K562 (cell line): ENCODE measurements at regions not wholly inside any gene's neighbourhood (a gene's known extent, or its start where the extent isn't known, plus 50 kb on each side); places are given as distances from the start of the nearest gene placed in this dataset.
A peak's percentile ranks its signal among the peaks of the same experiment; 100 is the strongest.

Experiments used
- ARHGAP35 ChIP-seq: fragments of 450-650 bp; IDR thresholded peaks from 2 replicates; pipeline ENCODE4 v1.6.1; 2018; ENCODE audit not compliant: partially characterized antibody
- ATF1 ChIP-seq, 2 experiments: fragments of 450-650 bp in 1 of 2; IDR thresholded peaks; 2 replicates each; pipeline ENCODE4 v1.6.1; 2016; ENCODE audit warnings: missing compliant biosample characterization in 1 of 2, missing genetic modification characterization in 1 of 2
- BHLHE40 ChIP-seq: IDR thresholded peaks from 2 replicates; pipeline ENCODE4 v1.6.1; 2011; ENCODE audit warnings: low read length, improper control_type of control experiment
- DPF2 ChIP-seq: fragments of 450-650 bp; IDR thresholded peaks from 2 replicates; pipeline ENCODE4 v1.6.1; 2016
- JUND ChIP-seq, 2 experiments: IDR thresholded peaks; 2 replicates in 1 of 2; 3 replicates in 1 of 2; pipeline ENCODE4 v1.6.1; 2011; ENCODE audit warnings: borderline replicate concordance in 2 of 2, low read depth in 2 of 2, low read length in 2 of 2, improper control_type of control experiment in 1 of 2, missing biosample characterization in 1 of 2, missing genetic modification characterization in 1 of 2, missing genetic modification reagents in 1 of 2
- KDM2B ChIP-seq: fragments of 250-450 bp; sonication (Bioruptor Pico); IDR thresholded peaks from 2 replicates; pipeline ENCODE4 v1.8.0; 2021; ENCODE audit warnings: mild to moderate bottlenecking, moderate library complexity
- LEF1 ChIP-seq: fragments of 450-650 bp; IDR thresholded peaks from 2 replicates; pipeline ENCODE4 v1.6.1; 2016; ENCODE audit warnings: mild to moderate bottlenecking
- RAD21 ChIP-seq, 2 experiments: fragments of 250-450 bp in 1 of 2; fragments of 450-650 bp in 1 of 2; sonication (Bioruptor Pico) in 1 of 2; formaldehyde crosslinking in 1 of 2; IDR thresholded peaks in 1 of 2; conservative IDR thresholded peaks in 1 of 2; 2 replicates each; pipeline versions ENCODE4 v1.4.0 to v1.8.0; 2020 to 2022; ENCODE audit warnings: mild to moderate bottlenecking in 2 of 2, moderate library complexity in 1 of 2
- RB1 ChIP-seq: fragments of 450-650 bp; IDR thresholded peaks from 2 replicates; pipeline ENCODE4 v1.6.1; 2017; ENCODE audit warnings: low read depth, mild to moderate bottlenecking
- SMC3 ChIP-seq: conservative IDR thresholded peaks from 2 replicates; pipeline ENCODE4 v1.6.1; 2011; ENCODE audit warnings: low read depth, low read length, improper control_type of control experiment; ENCODE audit not compliant: insufficient read depth
- ZNF239 ChIP-seq: fragments of 250-450 bp; sonication (Bioruptor Pico); IDR thresholded peaks from 2 replicates; pipeline ENCODE4 v1.4.0; 2020; ENCODE audit warnings: mild to moderate bottlenecking
- ZNF445 ChIP-seq: fragments of 250-450 bp; sonication (Bioruptor Pico); IDR thresholded peaks from 2 replicates; pipeline ENCODE4 v1.4.0; 2020; ENCODE audit warnings: low read depth, mild to moderate bottlenecking, moderate library complexity
- TF ChIP-seq, protein P1 (sequence below), 2 experiments: fragments of 450-650 bp; formaldehyde crosslinking in 1 of 2; IDR thresholded peaks; 2 replicates each; pipeline versions ENCODE4 v1.4.0 to v1.6.1; 2014 to 2020; ENCODE audit warnings: mild to moderate bottlenecking in 2 of 2, borderline replicate concordance in 1 of 2, low read depth in 1 of 2
- TF ChIP-seq, protein P2 (sequence below): fragments of 450-650 bp; IDR thresholded peaks from 2 replicates; pipeline ENCODE4 v1.7.1; 2018; ENCODE audit warnings: mild to moderate bottlenecking, low read depth; ENCODE audit not compliant: partially characterized antibody
- TF ChIP-seq, protein P3 (sequence below): sonication (generic); formaldehyde crosslinking; IDR thresholded peaks from 2 replicates; pipeline ENCODE4 v1.8.1; 2023; ENCODE audit warnings: mild to moderate bottlenecking, missing genetic modification reagents

DNA sequence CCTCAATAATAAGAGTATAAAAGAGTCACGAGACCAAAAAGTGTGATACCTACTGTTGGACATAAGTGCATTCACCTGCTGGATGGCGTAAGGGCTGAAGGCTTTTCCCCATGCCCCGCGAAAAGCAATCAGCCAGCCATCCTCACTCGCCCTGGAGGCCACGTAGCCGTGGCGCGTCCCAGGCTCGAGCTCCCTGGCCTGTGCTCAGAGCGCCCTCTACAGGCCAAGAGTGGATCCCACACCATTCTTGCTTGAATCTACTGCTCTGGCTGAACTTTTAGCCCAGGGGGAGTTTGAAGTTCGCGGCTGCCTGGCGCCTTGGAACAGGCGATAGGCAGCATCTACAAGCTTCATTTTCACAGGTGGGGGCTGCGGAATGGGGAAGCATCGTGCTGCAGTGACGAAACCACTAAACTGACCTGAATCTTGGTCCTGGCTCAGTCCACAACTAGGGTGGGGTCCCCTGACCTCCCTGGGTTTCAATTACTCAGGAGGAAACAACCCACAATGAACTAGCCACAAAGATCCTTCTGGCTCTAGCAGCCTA is 70.3 kb upstream of the SERBP1 start (continued):
- TF ChIP-seq, protein P1, sequence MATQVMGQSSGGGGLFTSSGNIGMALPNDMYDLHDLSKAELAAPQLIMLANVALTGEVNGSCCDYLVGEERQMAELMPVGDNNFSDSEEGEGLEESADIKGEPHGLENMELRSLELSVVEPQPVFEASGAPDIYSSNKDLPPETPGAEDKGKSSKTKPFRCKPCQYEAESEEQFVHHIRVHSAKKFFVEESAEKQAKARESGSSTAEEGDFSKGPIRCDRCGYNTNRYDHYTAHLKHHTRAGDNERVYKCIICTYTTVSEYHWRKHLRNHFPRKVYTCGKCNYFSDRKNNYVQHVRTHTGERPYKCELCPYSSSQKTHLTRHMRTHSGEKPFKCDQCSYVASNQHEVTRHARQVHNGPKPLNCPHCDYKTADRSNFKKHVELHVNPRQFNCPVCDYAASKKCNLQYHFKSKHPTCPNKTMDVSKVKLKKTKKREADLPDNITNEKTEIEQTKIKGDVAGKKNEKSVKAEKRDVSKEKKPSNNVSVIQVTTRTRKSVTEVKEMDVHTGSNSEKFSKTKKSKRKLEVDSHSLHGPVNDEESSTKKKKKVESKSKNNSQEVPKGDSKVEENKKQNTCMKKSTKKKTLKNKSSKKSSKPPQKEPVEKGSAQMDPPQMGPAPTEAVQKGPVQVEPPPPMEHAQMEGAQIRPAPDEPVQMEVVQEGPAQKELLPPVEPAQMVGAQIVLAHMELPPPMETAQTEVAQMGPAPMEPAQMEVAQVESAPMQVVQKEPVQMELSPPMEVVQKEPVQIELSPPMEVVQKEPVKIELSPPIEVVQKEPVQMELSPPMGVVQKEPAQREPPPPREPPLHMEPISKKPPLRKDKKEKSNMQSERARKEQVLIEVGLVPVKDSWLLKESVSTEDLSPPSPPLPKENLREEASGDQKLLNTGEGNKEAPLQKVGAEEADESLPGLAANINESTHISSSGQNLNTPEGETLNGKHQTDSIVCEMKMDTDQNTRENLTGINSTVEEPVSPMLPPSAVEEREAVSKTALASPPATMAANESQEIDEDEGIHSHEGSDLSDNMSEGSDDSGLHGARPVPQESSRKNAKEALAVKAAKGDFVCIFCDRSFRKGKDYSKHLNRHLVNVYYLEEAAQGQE (IDR thresholded peaks at IDR 0.05; ENCODE audit: borderline replicate concordance): peak; percentile 89
- TF ChIP-seq, protein P1 (CRISPR knock-in tag; IDR thresholded peaks at IDR 0.05; ENCODE audit: low read depth): no peak
- TF ChIP-seq RAD21 (CRISPR knock-in tag; conservative IDR thresholded peaks at IDR 0.05 in 1 of 2, IDR thresholded peaks at IDR 0.05 in 1 of 2) (peak; percentile 98 to 99), ZNF445 (no peak), DPF2 (no peak), ATF1 (CRISPR knock-in tag; IDR thresholded peaks at IDR 0.05) (no peak), ATF1 (tag; IDR thresholded peaks at IDR 0.05) (peak; percentile 54), LEF1 (no peak), KDM2B (no peak), RB1 (peak; percentile 92; the same call in 1 of the 2 replicates), JUND (IDR thresholded peaks at IDR 0.05; ENCODE audit: borderline replicate concordance, low read depth, low read length) (peak; percentile 45; the same call in 1 of the 2 replicates), JUND (tag; IDR thresholded peaks at IDR 0.05; ENCODE audit: borderline replicate concordance, low read depth, low read length) (peak; percentile 59; the same call in 1 of the 3 replicates), SMC3 (peak; percentile 98), BHLHE40 (0 out of 2 replicates have a peak, but pooled peaks have one; percentile 32), ARHGAP35 (no peak), ZNF239 (no peak)
- TF ChIP-seq, protein P2, sequence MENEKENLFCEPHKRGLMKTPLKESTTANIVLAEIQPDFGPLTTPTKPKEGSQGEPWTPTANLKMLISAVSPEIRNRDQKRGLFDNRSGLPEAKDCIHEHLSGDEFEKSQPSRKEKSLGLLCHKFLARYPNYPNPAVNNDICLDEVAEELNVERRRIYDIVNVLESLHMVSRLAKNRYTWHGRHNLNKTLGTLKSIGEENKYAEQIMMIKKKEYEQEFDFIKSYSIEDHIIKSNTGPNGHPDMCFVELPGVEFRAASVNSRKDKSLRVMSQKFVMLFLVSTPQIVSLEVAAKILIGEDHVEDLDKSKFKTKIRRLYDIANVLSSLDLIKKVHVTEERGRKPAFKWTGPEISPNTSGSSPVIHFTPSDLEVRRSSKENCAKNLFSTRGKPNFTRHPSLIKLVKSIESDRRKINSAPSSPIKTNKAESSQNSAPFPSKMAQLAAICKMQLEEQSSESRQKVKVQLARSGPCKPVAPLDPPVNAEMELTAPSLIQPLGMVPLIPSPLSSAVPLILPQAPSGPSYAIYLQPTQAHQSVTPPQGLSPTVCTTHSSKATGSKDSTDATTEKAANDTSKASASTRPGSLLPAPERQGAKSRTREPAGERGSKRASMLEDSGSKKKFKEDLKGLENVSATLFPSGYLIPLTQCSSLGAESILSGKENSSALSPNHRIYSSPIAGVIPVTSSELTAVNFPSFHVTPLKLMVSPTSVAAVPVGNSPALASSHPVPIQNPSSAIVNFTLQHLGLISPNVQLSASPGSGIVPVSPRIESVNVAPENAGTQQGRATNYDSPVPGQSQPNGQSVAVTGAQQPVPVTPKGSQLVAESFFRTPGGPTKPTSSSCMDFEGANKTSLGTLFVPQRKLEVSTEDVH: no peak
- TF ChIP-seq, protein P3, sequence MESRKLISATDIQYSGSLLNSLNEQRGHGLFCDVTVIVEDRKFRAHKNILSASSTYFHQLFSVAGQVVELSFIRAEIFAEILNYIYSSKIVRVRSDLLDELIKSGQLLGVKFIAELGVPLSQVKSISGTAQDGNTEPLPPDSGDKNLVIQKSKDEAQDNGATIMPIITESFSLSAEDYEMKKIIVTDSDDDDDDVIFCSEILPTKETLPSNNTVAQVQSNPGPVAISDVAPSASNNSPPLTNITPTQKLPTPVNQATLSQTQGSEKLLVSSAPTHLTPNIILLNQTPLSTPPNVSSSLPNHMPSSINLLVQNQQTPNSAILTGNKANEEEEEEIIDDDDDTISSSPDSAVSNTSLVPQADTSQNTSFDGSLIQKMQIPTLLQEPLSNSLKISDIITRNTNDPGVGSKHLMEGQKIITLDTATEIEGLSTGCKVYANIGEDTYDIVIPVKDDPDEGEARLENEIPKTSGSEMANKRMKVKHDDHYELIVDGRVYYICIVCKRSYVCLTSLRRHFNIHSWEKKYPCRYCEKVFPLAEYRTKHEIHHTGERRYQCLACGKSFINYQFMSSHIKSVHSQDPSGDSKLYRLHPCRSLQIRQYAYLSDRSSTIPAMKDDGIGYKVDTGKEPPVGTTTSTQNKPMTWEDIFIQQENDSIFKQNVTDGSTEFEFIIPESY (CRISPR knock-in tag): peak; percentile 53; the same call in 1 of the 2 replicates
